Suppressor macrophage treated with lipopolysaccharide for 4 hours (primary cell): ENCODE measurements at regions not wholly inside any gene's neighbourhood (a gene's known extent, or its start where the extent isn't known, plus 50 kb on each side); places are given as distances from the start of the nearest gene placed in this dataset.
"Not testable (repeated sequence)": the region's sequence is repeated elsewhere in the genome, so short reads cannot be mapped to it uniquely, and the experiment has no call there.

ENCODE experiments used
- DNase-seq: peaks from one replicate; pipeline ENCODE4 v3.0.0-alpha.2; 2020

- DNase-seq = not testable (repeated sequence)
These were observed 323.7 kb downstream of the ADGRD1 start for GRCh38 chr12:131277186-131278091.

DNA sequence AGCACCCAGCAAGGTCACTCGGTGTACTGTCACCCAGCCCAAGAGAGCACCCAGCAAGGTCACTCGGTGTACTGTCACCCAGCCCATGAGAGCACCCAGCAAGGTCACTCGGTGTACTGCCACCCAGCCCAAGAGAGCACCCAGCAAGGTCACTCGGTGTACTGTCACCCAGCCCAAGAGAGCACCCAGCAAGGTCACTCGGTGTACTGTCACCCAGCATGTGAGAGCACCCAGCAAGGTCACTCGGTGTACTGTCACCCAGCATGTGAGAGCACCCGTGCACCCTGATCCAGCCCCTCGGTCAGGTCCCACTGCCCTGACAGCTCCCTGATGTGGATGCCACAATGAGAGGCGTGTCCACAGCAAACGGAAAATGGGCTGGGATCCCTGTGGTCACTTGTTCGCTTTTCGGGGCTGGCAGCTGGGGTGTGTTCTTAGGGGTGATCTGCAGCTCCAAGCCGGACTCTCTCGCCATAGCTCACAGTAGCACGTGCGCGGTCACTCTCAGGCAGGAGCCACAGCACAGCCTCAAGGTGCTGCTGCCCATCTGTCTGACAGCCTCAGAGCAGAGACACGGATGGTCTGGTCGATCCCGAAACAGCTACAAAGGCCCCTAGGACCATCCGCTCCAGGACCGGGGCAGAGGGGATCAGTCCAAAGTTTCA, 324.9 kb downstream of the ADGRD1 start:
- not testable (repeated sequence) for DNase-seq

- DNase-seq = no peak
These were observed 325.7 kb downstream of the ADGRD1 start for GRCh38 chr12:131279281-131279921.

- no peak for DNase-seq
These were observed 326.7 kb downstream of the ADGRD1 start for GRCh38 chr12:131280426-131280825.

- DNase-seq = no peak
These were observed 327.3 kb downstream of the ADGRD1 start for GRCh38 chr12:131281016-131281415.

DNA sequence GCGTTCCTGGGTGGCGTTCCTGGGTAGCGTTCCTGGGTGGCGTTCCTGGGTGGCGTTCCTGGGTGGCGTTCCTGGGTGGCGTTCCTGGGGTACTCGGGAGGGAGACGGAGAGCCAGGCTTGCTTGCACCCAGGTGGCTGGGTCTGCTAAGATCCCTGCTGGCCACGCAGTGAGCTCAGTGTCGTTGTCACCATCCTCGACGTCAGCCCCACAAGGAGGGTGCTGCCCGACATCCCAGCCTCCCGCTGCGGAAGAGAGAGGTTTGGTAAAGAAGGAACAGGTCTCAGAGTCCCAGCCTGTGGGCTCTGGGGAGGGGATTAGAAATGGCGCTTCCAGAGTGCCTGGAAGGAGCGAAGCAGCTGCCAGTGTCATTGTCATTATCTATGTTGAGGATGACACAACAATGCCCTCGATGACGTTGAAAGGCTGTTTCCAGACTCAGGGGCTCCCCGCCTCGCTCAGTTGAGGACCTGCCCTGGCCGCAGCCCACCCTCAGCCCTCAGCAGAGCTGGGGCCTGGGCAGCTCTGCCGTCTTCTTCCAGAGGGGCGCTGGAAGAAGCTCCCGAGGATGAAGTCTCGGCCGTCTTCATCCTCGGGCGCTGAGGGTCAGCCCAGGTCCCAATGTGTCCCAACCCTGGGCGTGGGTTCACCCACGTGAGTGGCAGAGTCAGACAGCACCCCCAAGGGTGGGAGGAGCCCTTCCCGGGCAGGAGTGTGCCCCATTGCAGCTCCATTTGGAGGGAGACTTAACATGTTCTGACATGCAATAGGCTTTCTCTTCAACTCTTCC, 328.8 kb downstream of the ADGRD1 start:
- DNase-seq = no peak

DNA sequence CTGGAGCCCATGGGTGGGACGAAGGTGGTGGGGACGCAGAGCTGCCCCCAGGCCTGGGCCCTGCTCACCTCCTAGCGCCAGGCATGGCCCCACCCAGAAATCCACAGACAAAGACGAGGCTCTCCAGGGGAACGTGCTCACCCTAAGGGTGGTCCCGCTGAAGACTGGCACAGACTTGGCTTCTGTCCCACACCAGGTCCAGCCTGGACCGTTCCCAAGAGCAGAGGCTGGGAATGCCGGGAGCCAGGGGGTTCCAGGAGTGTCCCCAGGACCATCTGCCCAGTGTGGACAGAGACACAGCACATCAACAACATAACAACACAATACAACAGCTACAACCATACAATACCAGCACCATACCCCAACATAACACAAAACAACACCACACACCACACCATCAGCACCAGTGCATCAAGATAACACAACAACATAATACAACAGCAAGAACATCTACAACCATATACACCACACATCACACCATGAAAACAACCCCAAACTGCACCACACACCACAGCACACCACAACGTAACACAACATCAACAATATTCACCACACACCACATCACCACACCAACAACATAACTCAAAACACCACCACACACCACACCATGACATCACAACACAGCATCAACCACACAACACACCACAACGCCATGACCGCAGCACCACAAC, 329.6 kb downstream of the ADGRD1 start:
- no peak for DNase-seq

GRCh38 chr12:131283862-131284825, 330.4 kb downstream of the ADGRD1 start:
- DNase-seq = not testable (repeated sequence)

DNA sequence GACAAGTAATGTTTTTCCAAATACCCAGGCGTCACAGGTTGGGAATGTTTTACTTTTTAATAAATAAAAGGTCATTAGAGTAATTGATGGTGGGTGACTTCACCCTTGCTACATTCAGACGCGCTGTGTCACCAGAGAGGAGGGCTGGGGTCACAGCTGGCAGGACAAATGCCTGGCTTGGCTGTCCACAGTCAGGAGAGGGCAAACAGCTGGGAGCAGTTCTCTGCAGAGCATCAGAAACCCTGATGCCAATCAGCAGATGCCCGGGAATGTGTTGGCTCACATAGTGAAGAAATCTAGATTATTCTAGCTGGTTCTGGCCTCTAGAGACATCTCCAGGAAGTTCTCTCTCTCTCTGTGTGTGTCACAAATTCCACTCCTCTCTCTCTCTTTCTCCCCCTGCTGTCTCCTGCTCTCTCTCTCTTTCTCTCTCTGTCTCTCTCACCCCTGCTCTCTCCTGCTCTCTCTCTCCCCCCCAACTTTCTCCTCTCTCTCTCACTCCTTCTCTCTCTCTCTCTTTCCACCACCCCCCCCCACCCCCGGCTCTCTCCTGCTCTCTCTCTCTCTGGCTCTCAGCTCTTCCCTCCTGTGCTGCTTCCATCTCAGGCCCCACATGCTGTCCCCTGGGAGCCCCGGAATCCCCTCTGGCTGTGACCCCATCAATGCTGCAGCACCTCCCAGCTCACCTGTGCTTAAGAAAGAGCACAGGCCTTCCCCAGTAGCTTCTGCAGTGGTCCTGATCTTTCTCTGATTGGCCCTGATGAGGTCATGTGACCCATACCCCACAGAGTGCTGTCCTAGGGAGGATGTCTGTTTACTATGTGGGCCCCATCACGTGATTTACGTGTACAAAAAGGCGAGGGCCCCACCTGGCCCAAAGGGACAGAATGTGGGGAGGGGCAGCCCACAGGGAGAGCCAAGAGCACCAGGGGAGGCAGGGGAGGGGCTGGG, 331.5 kb downstream of the ADGRD1 start:
- DNase-seq = not testable (repeated sequence)

GRCh38 chr12:131285905-131286295, 332.2 kb downstream of the ADGRD1 start:
- DNase-seq = not testable (repeated sequence)

- DNase-seq = not testable (repeated sequence)
These were observed 332.6 kb downstream of the ADGRD1 start for GRCh38 chr12:131286301-131286700.

DNA sequence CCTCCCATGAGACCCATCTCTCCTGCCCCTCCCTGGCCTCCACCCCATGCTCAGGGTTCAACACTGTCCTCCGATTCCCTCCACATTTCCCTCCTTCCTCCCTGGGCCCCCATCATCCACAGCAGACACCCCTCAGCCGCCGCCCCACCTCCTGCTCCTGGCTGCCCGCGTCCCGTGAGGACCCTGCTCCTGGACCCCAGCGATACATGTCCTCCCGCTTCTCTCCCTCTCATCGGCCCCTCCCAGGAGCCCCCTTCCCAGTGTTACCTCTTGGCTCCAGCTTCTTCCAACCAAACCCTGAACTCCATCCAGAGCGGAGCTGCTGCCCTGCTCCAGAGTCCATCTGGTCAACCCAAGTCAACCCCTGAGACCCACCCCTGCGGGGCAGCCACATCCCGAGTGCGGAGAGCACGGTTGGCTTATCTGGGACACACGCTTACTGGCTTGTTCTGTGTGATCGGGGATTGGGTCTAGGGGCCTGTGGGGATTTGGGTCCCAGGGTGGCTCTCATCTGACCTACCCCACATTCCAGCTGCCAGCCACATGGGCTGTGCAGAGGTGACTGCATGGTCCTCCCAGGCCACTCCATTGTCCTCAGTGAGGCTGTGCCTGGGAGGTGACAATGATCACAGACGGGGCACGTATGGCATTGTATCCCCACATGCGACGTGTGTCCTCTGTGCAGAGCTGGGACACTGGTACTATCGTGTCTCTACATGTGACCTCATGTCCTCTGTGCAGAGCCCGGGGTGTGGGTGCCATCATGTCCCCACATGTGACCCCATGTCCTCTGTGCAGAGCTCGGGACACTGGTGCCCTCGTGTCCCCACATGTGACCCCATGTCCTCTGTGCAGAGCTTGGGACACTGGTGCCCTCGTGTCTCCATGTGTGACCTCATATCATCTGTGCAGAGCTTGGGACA, 333.6 kb downstream of the ADGRD1 start:
- no peak for DNase-seq

GRCh38 chr12:131287938-131288764, 334.4 kb downstream of the ADGRD1 start:
- no peak for DNase-seq

DNA sequence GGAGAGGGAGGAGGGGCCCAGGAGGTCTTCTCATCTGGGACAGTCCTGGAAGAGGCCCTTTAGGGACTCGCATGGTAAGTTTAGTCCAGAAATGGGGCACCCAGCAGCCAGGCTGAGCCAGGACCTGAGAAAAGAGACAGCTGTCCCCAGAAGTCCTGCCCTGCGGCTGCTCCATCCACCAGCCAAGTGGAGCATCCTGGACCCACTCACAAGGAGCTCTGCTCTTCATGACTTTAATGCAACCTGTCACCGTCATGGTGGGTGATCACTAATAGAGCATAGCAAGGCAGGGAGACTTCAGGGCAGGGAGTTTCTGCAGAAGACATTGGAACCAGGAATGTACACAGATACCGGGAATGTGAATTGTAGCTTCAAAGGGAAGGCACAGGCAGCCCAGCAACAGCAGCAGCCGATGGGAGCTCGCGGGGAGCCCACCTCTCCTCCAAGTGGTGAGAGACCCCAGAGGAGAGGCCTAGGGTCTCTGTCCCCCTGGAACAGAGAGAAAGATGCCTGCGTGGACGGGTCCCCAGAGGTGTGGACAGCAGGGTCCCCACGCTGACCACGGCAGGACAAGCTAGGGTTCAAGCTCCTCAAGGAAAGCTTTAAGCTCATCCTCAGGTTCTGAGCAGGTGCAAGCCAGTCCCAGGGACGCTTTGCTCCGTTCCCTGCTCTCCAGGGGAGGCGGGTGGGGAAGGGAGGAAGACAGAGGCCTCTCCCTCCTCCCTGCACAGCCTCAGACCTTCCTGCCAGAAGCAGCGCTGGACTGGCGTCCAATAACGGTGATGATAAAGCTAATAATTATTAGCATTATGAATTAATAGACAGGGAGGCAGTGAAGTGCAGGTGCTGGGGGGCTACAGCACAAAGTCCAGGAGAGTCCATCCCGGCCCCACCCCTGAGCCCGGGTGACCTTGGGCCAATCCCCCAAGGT, 335.3 kb downstream of the ADGRD1 start:
- DNase-seq = not testable (repeated sequence)

DNA sequence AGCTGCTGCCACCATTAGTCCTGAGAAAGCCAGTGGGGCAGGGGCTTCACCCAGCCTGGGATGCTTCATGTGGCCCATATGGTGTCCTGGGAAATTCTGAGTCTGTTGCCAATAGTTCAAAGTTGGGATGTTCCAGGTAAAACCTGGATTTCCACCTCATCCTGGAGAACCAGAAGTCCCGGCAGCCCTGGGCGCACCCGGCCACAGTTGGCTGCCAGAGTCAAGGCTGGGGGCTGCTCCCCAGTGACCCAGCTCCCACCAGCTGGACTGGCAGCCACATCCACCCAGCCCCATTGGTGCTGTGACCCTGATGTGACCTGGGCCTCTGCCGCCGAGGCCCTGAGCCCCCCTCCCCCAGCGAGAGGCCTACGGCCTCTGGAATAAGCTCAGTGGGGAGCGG, 336.1 kb downstream of the ADGRD1 start:
- DNase-seq = not testable (repeated sequence)

DNA sequence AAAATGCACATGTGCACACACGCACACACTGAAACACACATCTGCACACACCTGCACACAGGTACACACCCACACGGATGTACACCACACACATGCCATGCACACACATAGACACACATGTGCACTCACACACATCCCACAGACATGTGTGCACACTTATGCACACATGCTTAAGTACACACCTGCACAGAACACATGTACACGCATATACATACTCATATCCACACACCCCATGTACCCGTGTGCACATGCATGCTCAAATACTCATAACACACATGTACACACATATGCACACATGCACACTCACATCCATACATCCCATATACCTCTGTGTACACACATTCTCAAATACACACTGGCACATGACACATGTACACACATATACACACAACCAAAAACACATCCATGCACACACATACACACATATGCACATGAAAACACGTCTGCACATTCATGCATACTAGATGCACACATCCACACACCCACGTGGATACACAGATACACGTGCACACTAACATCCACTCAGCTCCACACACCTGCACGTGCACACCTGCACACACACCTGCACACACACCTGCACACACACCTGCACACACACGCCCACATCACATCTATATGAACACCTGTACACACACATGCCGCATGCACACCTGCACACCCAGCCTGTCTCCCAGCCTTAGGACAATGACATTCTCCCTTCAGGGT, 336.7 kb downstream of the ADGRD1 start:
- no peak for DNase-seq
